HEK293 (cell line): ENCODE measurements at regions not wholly inside any gene's neighbourhood (a gene's known extent, or its start where the extent isn't known, plus 50 kb on each side); places are given as distances from the start of the nearest gene placed in this dataset.

Experiments
- CTCF ChIA-PET: fragments of 350-600 bp; formaldehyde crosslinking; extraction: SDS; loops from one replicate; lab custom pipeline; 2021; ENCODE audit warnings: antibody characterized with exemption; lab: Yijun Ruan, JAX
- POLR2A ChIA-PET: fragments of 300-600 bp; formaldehyde crosslinking; extraction: SDS; loops from one replicate; lab custom pipeline; 2020; ENCODE audit warnings: antibody characterized with exemption, inconsistent platforms; lab: Yijun Ruan, JAX
- H3K27ac ChIP-seq: fragments of 200-500 bp; sonication (Bioruptor generic); 2 replicates; pipeline ENCODE4 v1.5.1; 2014; ENCODE audit warnings: low read depth, low read length, control low read depth, inconsistent platforms; ENCODE audit errors: extremely low read depth
- H3K36me3 ChIP-seq, 2 experiments: fragments of 200-500 bp in 1 of 2; sonication (Bioruptor generic) in 1 of 2; 1 replicate in 1 of 2; 2 replicates in 1 of 2; pipeline ENCODE4 v1.5.1; 2014 to 2017; ENCODE audit warnings: inconsistent platforms in 2 of 2, low read length in 2 of 2; ENCODE audit not compliant: control insufficient read depth in 2 of 2, insufficient read depth in 1 of 2
- H3K4me1 ChIP-seq: fragments of 200-500 bp; sonication (Bioruptor generic); 2 replicates; pipeline ENCODE4 v1.5.1; 2014; ENCODE audit warnings: mild to moderate bottlenecking, low read length, inconsistent platforms; ENCODE audit not compliant: control insufficient read depth, insufficient read depth
- H3K4me3 ChIP-seq: 2 replicates; pipeline ENCODE4 v1.5.1; 2011; ENCODE audit warnings: low read depth, mild to moderate bottlenecking, control low read depth, low read length, moderate library complexity
- H3K9me3 ChIP-seq: fragments of 200-500 bp; sonication (Bioruptor generic); 2 replicates; pipeline ENCODE4 v1.5.1; 2014; ENCODE audit warnings: low read depth, low read length, inconsistent platforms; ENCODE audit not compliant: control insufficient read depth, insufficient read depth
- ELK4 ChIP-seq: IDR thresholded peaks from 2 replicates; pipeline ENCODE4 v1.6.1; 2011; ENCODE audit warnings: mild to moderate bottlenecking, low read depth, low read length, borderline replicate concordance
- HIC1 ChIP-seq: fragments of 450-650 bp; formaldehyde crosslinking; IDR thresholded peaks from 2 replicates; pipeline ENCODE4 v1.5.1; 2016; ENCODE audit warnings: missing biosample characterization, missing genetic modification characterization
- IKZF3 ChIP-seq: fragments of 450-650 bp; IDR thresholded peaks from 2 replicates; pipeline ENCODE4 v1.5.0; 2018; ENCODE audit warnings: missing biosample characterization, mild to moderate bottlenecking, missing genetic modification characterization, moderate library complexity
- ZFHX2 ChIP-seq: fragments of 450-650 bp; formaldehyde crosslinking; conservative IDR thresholded peaks from 2 replicates; pipeline ENCODE4 v1.5.1; 2016; ENCODE audit warnings: missing biosample characterization, missing genetic modification characterization
- ZNF223 ChIP-seq: fragments of 450-650 bp; formaldehyde crosslinking; IDR thresholded peaks from 2 replicates; pipeline ENCODE4 v1.5.1; 2016; ENCODE audit warnings: missing biosample characterization, missing genetic modification characterization
- ZNF26 ChIP-seq: fragments of 450-650 bp; formaldehyde crosslinking; IDR thresholded peaks from 2 replicates; pipeline ENCODE4 v1.5.1; 2016; ENCODE audit warnings: missing biosample characterization, missing genetic modification characterization
- ZNF37A ChIP-seq: fragments of 450-650 bp; IDR thresholded peaks from 2 replicates; pipeline ENCODE4 v1.5.1; 2018; ENCODE audit warnings: missing biosample characterization, missing genetic modification characterization
- ZNF530 ChIP-seq: fragments of 450-650 bp; formaldehyde crosslinking; IDR thresholded peaks from 2 replicates; pipeline ENCODE4 v1.5.1; 2016; ENCODE audit warnings: low read depth, missing biosample characterization, missing genetic modification characterization
- ZNF549 ChIP-seq: fragments of 450-650 bp; IDR thresholded peaks from 2 replicates; pipeline ENCODE4 v1.5.1; 2018; ENCODE audit warnings: missing biosample characterization, missing genetic modification characterization, mild to moderate bottlenecking, inconsistent platforms, moderate library complexity
- ZNF600 ChIP-seq: fragments of 450-650 bp; formaldehyde crosslinking; IDR thresholded peaks from 2 replicates; pipeline ENCODE4 v1.5.1; 2016; ENCODE audit warnings: missing biosample characterization, missing genetic modification characterization
- ZNF623 ChIP-seq: fragments of 450-650 bp; formaldehyde crosslinking; IDR thresholded peaks from 2 replicates; pipeline ENCODE4 v1.5.1; 2016; ENCODE audit warnings: missing biosample characterization, missing genetic modification characterization
- ZNF777 ChIP-seq: fragments of 450-650 bp; formaldehyde crosslinking; IDR thresholded peaks from 2 replicates; pipeline ENCODE4 v1.5.1; 2017; ENCODE audit warnings: missing biosample characterization, missing genetic modification characterization, borderline replicate concordance
- ZSCAN18 ChIP-seq: fragments of 450-650 bp; formaldehyde crosslinking; IDR thresholded peaks from 2 replicates; pipeline ENCODE4 v1.5.1; 2016; ENCODE audit warnings: missing biosample characterization, missing genetic modification characterization
- TF ChIP-seq, protein P1 (sequence below): fragments of 450-650 bp; formaldehyde crosslinking; IDR thresholded peaks from 2 replicates; pipeline ENCODE4 v1.5.1; 2016; ENCODE audit warnings: missing biosample characterization, missing genetic modification characterization

DNA sequence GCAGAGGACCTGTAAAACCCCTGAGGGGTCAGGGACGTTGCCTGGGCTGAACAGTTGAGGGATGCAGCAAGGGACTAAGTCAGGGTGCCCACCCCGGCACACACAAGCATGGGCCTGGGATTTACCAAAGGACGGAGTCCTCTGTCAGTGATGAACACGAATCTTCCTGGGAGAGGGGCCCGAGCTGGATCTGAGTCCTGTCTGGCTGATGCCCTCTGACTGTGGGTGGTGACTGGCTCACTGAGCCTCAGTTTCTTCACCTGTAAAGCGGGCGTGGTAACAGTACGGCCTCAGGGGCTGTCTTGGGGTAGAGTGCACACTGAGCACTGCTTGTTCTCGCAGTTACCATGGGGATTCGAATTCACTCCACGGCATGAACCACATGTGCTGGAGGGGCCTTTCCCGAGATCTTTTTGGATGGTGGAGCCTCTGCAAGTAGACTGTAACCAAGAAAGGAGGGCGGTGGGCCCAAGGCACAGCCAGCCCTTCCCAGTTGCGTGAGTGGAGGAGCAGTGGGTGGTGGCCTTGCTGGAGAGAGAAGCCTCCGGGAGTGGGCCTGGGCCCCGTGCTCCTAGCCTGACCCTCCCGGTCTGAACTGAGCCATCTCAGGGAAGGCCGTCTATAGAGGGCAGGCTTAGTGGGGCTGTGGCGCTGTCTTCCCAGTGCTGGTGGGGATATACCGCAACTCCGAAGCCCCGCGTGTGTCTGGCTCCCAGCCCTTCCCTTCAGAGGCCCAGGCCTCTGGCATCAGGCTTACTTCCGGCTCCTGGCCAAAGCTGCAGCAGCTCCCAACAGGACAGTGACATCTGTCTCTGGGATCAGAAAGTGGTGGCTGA is 130.8 kb upstream of the HS6ST1 start (continued):
- TF ChIP-seq ZSCAN18 (tag by site-specific recombination) = no peak

- ChIA-PET POLR2A (no interaction called here), CTCF (no interaction called here)
- Histone ChIP-seq H3K4me1 (no peaks in the 10 kb centered on the region), H3K9me3 (no peaks in the 10 kb centered on the region), H3K36me3 (no peaks in the 10 kb centered on the region), H3K27ac (no peak overlapping the region), H3K4me3 (no peak overlapping the region)
- TF ChIP-seq, protein P1, sequence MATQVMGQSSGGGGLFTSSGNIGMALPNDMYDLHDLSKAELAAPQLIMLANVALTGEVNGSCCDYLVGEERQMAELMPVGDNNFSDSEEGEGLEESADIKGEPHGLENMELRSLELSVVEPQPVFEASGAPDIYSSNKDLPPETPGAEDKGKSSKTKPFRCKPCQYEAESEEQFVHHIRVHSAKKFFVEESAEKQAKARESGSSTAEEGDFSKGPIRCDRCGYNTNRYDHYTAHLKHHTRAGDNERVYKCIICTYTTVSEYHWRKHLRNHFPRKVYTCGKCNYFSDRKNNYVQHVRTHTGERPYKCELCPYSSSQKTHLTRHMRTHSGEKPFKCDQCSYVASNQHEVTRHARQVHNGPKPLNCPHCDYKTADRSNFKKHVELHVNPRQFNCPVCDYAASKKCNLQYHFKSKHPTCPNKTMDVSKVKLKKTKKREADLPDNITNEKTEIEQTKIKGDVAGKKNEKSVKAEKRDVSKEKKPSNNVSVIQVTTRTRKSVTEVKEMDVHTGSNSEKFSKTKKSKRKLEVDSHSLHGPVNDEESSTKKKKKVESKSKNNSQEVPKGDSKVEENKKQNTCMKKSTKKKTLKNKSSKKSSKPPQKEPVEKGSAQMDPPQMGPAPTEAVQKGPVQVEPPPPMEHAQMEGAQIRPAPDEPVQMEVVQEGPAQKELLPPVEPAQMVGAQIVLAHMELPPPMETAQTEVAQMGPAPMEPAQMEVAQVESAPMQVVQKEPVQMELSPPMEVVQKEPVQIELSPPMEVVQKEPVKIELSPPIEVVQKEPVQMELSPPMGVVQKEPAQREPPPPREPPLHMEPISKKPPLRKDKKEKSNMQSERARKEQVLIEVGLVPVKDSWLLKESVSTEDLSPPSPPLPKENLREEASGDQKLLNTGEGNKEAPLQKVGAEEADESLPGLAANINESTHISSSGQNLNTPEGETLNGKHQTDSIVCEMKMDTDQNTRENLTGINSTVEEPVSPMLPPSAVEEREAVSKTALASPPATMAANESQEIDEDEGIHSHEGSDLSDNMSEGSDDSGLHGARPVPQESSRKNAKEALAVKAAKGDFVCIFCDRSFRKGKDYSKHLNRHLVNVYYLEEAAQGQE (tag by site-specific recombination) = no peak
- TF ChIP-seq HIC1 (tag by site-specific recombination) (no peak), ZFHX2 (tag by site-specific recombination) (no peak), ZNF223 (tag by site-specific recombination) (no peak), ZNF37A (tag by site-specific recombination) (no peak), ZNF777 (tag by site-specific recombination) (no peak), ZNF549 (tag by site-specific recombination) (no peak), ZNF600 (tag by site-specific recombination) (no peak), ZNF26 (no peak), ZNF623 (no peak), ZNF530 (no peak), ELK4 (no peak), IKZF3 (tag by site-specific recombination) (no peak)
These were observed 131.8 kb upstream of the HS6ST1 start for GRCh38 chr2:128450211-128451024.
